Stomach (tissue), 4 donors: ENCODE measurements at regions not wholly inside any gene's neighbourhood (a gene's known extent, or its start where the extent isn't known, plus 50 kb on each side); places are given as distances from the start of the nearest gene placed in this dataset.

ENCODE experiments used
- EP300 ChIP-seq: sonication (generic); formaldehyde crosslinking; IDR thresholded peaks from one replicate; pipeline ENCODE4 v1.6.1; 2017; ENCODE audit warnings: antibody characterized with exemption
- POLR2A ChIP-seq, 4 donors: fragments of 450-650 bp; IDR thresholded peaks; one replicate each; pipeline ENCODE4 v1.6.1; 2016; ENCODE audit warnings: antibody characterized with exemption in 4 of 4, control low read depth in 2 of 4, mild to moderate bottlenecking in 1 of 4, moderate library complexity in 1 of 4
- POLR2AphosphoS5 ChIP-seq, 3 donors: sonication (generic); formaldehyde crosslinking; IDR thresholded peaks; one replicate each; pipeline ENCODE4 v1.6.1; 2016; ENCODE audit warnings: antibody characterized with exemption in 3 of 3
- TF ChIP-seq, protein P1 (sequence below), 7 experiments: fragments of 450-650 bp in 4 of 7; fragments of 200-600 bp in 3 of 7; sonication (generic) in 3 of 7; IDR thresholded peaks; one replicate each; pipeline ENCODE4 v1.5.1; 2016 to 2019; ENCODE audit warnings: antibody characterized with exemption in 7 of 7, control low read depth in 2 of 7, mild to moderate bottlenecking in 1 of 7

DNA sequence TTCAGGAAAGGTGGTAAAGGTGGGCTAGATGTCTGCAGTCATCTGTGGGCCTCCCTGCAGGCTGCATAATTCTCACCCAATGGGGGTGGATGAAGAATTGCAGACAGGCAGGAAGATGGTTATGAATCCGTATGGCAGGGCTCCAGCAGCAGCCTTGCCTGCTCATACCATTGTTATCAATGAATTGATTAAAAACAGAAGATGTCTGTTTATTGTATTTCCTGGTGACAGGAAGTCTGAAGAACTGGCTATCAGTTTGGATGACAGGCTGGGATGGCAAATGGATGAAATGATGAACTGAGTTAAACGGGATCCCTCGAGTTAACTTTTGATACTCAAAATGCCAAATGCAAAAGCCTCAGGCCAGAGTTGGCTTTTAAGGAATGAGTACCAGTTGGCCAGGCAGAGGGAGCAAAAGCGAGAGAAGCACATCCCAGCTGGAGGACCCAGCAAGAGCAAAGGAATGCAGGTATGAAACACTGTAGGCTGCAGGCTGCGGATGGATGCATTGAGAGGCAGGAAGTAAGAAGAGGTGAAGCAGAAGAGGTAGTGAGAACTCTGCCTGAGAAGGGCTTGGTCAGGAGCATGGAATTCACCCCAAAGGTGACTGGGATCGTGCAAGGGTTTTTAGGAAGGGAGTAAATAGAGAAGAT, 550.0 kb upstream of the TBX3 start:
- TF ChIP-seq POLR2A (IDR thresholded peaks at IDR 0.05) (no peak), EP300 (no peak), POLR2AphosphoS5 (IDR thresholded peaks at IDR 0.05) (no peak)
- TF ChIP-seq, protein P1, sequence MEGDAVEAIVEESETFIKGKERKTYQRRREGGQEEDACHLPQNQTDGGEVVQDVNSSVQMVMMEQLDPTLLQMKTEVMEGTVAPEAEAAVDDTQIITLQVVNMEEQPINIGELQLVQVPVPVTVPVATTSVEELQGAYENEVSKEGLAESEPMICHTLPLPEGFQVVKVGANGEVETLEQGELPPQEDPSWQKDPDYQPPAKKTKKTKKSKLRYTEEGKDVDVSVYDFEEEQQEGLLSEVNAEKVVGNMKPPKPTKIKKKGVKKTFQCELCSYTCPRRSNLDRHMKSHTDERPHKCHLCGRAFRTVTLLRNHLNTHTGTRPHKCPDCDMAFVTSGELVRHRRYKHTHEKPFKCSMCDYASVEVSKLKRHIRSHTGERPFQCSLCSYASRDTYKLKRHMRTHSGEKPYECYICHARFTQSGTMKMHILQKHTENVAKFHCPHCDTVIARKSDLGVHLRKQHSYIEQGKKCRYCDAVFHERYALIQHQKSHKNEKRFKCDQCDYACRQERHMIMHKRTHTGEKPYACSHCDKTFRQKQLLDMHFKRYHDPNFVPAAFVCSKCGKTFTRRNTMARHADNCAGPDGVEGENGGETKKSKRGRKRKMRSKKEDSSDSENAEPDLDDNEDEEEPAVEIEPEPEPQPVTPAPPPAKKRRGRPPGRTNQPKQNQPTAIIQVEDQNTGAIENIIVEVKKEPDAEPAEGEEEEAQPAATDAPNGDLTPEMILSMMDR (IDR thresholded peaks at IDR 0.05) = no peak
